GM23338 (cell line): ENCODE measurements at regions not wholly inside any gene's neighbourhood (a gene's known extent, or its start where the extent isn't known, plus 50 kb on each side); places are given as distances from the start of the nearest gene placed in this dataset.

ENCODE experiments used
- EZH2 ChIP-seq: fragments of 200-600 bp; sonication (generic); IDR thresholded peaks from one replicate; pipeline ENCODE4 v1.8.0; 2017; ENCODE audit warnings: antibody characterized with exemption, mild to moderate bottlenecking, low read depth; ENCODE audit not compliant: unreplicated experiment
- POLR2AphosphoS5 ChIP-seq: IDR thresholded peaks from 2 replicates; pipeline ENCODE4 v1.6.1; 2016; ENCODE audit warnings: antibody characterized with exemption, low read depth
- ZNF114 ChIP-seq: fragments of 250-450 bp; sonication (Bioruptor Pico); IDR thresholded peaks from 2 replicates; pipeline ENCODE4 v1.5.0; 2020; ENCODE audit warnings: mild to moderate bottlenecking, moderate library complexity
- ZNF331 ChIP-seq: fragments of 250-450 bp; sonication (Bioruptor Pico); IDR thresholded peaks from 2 replicates; pipeline ENCODE4 v1.5.0; 2020; ENCODE audit warnings: low read depth, mild to moderate bottlenecking, moderate library complexity
- TF ChIP-seq, protein P1 (sequence below), 2 experiments: fragments of 200-600 bp in 1 of 2; sonication (generic) in 1 of 2; conservative IDR thresholded peaks; 2 replicates each; pipeline versions ENCODE4 v1.5.1 to v1.6.1; 2016 to 2017; ENCODE audit warnings: antibody characterized with exemption in 2 of 2, low read depth in 2 of 2, mild to moderate bottlenecking in 2 of 2, moderate library complexity in 1 of 2
- TF ChIP-seq, protein P2 (sequence below): IDR thresholded peaks from one replicate; pipeline ENCODE4 v1.6.1; 2018; ENCODE audit warnings: antibody characterized with exemption; ENCODE audit not compliant: unreplicated experiment

DNA sequence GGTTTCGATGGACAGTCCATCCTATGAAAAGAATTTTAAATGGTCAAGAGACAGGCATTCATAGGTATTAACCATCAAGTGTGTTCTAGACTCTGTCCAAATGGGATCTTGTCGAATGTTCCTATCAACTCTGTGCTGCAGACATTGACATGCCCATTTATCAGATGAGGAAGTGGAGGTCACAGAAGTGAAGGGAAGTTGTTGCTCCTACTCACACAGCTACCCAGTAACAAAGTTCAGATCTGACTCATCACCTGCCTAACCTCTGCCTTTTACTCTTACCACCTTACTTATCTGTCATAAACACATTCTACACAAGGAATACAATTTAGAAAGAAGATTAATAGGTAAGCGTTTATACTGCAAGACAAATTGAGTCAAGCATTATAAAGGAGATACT, 426.2 kb upstream of the BRINP1 start:
- TF ChIP-seq, protein P1, sequence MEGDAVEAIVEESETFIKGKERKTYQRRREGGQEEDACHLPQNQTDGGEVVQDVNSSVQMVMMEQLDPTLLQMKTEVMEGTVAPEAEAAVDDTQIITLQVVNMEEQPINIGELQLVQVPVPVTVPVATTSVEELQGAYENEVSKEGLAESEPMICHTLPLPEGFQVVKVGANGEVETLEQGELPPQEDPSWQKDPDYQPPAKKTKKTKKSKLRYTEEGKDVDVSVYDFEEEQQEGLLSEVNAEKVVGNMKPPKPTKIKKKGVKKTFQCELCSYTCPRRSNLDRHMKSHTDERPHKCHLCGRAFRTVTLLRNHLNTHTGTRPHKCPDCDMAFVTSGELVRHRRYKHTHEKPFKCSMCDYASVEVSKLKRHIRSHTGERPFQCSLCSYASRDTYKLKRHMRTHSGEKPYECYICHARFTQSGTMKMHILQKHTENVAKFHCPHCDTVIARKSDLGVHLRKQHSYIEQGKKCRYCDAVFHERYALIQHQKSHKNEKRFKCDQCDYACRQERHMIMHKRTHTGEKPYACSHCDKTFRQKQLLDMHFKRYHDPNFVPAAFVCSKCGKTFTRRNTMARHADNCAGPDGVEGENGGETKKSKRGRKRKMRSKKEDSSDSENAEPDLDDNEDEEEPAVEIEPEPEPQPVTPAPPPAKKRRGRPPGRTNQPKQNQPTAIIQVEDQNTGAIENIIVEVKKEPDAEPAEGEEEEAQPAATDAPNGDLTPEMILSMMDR (conservative IDR thresholded peaks at IDR 0.05; ENCODE audit: low read depth in 2 of 2), result no peak
- no peak for TF ChIP-seq EZH2
- no peak for TF ChIP-seq POLR2AphosphoS5
- TF ChIP-seq, protein P2, sequence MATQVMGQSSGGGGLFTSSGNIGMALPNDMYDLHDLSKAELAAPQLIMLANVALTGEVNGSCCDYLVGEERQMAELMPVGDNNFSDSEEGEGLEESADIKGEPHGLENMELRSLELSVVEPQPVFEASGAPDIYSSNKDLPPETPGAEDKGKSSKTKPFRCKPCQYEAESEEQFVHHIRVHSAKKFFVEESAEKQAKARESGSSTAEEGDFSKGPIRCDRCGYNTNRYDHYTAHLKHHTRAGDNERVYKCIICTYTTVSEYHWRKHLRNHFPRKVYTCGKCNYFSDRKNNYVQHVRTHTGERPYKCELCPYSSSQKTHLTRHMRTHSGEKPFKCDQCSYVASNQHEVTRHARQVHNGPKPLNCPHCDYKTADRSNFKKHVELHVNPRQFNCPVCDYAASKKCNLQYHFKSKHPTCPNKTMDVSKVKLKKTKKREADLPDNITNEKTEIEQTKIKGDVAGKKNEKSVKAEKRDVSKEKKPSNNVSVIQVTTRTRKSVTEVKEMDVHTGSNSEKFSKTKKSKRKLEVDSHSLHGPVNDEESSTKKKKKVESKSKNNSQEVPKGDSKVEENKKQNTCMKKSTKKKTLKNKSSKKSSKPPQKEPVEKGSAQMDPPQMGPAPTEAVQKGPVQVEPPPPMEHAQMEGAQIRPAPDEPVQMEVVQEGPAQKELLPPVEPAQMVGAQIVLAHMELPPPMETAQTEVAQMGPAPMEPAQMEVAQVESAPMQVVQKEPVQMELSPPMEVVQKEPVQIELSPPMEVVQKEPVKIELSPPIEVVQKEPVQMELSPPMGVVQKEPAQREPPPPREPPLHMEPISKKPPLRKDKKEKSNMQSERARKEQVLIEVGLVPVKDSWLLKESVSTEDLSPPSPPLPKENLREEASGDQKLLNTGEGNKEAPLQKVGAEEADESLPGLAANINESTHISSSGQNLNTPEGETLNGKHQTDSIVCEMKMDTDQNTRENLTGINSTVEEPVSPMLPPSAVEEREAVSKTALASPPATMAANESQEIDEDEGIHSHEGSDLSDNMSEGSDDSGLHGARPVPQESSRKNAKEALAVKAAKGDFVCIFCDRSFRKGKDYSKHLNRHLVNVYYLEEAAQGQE, result no peak
- TF ChIP-seq ZNF114 (CRISPR knock-in tag), result no peak
- no peak for TF ChIP-seq ZNF331
